GM23338 (cell line): ENCODE measurements at regions not wholly inside any gene's neighbourhood (a gene's known extent, or its start where the extent isn't known, plus 50 kb on each side); places are given as distances from the start of the nearest gene placed in this dataset.

Source experiments
- ATAC-seq: fragments of 200-7000 bp; cut with Tn5 transposase; 3 replicates; pipeline ENCODE4 v1.9.1; 2020
- DNase-seq: peaks from one replicate; pipeline ENCODE4 v3.0.0-alpha.2; 2015; ENCODE audit warnings: low spot score
- H2AFZ ChIP-seq: fragments of 200-600 bp; sonication (generic); 2 replicates; pipeline ENCODE4 v1.8.0; 2016; ENCODE audit warnings: antibody characterized with exemption, mild to moderate bottlenecking, moderate library complexity
- H3F3A ChIP-seq: fragments of 200-600 bp; sonication (generic); replicated peaks from 2 replicates; pipeline ENCODE4 v1.8.0; 2017; ENCODE audit warnings: antibody characterized with exemption, mixed run types, low read depth
- H3K27ac ChIP-seq: fragments of 200-600 bp; sonication (generic); 2 replicates; pipeline ENCODE4 v1.6.1; 2016; ENCODE audit warnings: low read depth
- H3K27me3 ChIP-seq: fragments of 200-600 bp; sonication (generic); 2 replicates; pipeline ENCODE4 v1.8.0; 2016; ENCODE audit warnings: mild to moderate bottlenecking, mixed run types, moderate library complexity; ENCODE audit not compliant: insufficient read depth
- H3K36me3 ChIP-seq: fragments of 200-600 bp; sonication (generic); 2 replicates; pipeline ENCODE4 v1.8.0; 2016; ENCODE audit warnings: mild to moderate bottlenecking; ENCODE audit not compliant: insufficient read depth
- H3K4me1 ChIP-seq: fragments of 200-600 bp; sonication (generic); 2 replicates; pipeline ENCODE4 v1.8.0; 2016; ENCODE audit warnings: mild to moderate bottlenecking, moderate library complexity; ENCODE audit not compliant: insufficient read depth
- H3K4me2 ChIP-seq: fragments of 200-600 bp; sonication (generic); 2 replicates; pipeline ENCODE4 v1.7.1; 2017; ENCODE audit warnings: mixed run types
- H3K4me3 ChIP-seq: fragments of 200-600 bp; sonication (generic); 2 replicates; pipeline ENCODE4 v1.6.1; 2016; ENCODE audit warnings: mixed run types
- H3K79me2 ChIP-seq: fragments of 200-600 bp; sonication (generic); replicated peaks from 2 replicates; pipeline ENCODE4 v1.8.0; 2017; ENCODE audit warnings: mild to moderate bottlenecking; ENCODE audit not compliant: insufficient read depth
- H3K9me2 ChIP-seq: fragments of 200-600 bp; sonication (generic); 2 replicates; pipeline ENCODE4 v1.8.0; 2017; ENCODE audit not compliant: insufficient read depth
- H4K20me1 ChIP-seq: fragments of 200-600 bp; sonication (generic); replicated peaks from 2 replicates; pipeline ENCODE4 v1.8.0; 2017; ENCODE audit warnings: mild to moderate bottlenecking; ENCODE audit not compliant: insufficient read depth
- H3K27ac Mint-ChIP-seq: 2 replicates; pipeline ENCODE4 v1.8.0; 2020; ENCODE audit warnings: inconsistent platforms, mild to moderate bottlenecking, moderate library complexity, mixed read lengths
- H3K27me3 Mint-ChIP-seq: 3 replicates; pipeline ENCODE4 v1.8.0; 2022; ENCODE audit warnings: low read depth, mild to moderate bottlenecking, moderate library complexity, mixed read lengths, inconsistent platforms; ENCODE audit not compliant: insufficient read depth, poor library complexity
- H3K36me3 Mint-ChIP-seq: 3 replicates; pipeline ENCODE4 v1.8.0; 2021; ENCODE audit warnings: low read depth, mild to moderate bottlenecking, inconsistent platforms, moderate library complexity, mixed read lengths
- H3K4me1 Mint-ChIP-seq: 3 replicates; pipeline ENCODE4 v1.8.0; 2020; ENCODE audit warnings: mild to moderate bottlenecking, inconsistent platforms, mixed read lengths
- H3K4me3 Mint-ChIP-seq: 3 replicates; pipeline ENCODE4 v1.8.0; 2021; ENCODE audit warnings: moderate library complexity, mild to moderate bottlenecking, inconsistent platforms, mixed read lengths
- H3K9me3 Mint-ChIP-seq: 3 replicates; pipeline ENCODE4 v1.8.0; 2020; ENCODE audit warnings: moderate library complexity, mild to moderate bottlenecking, inconsistent platforms, mixed read lengths
- CREB1 ChIP-seq: fragments of 250-450 bp; sonication (Bioruptor Pico); IDR thresholded peaks from 2 replicates; pipeline ENCODE4 v1.5.0; 2020; ENCODE audit warnings: low read depth, mild to moderate bottlenecking, moderate library complexity
- CTCF ChIP-seq, 2 experiments: fragments of 200-600 bp in 1 of 2; sonication (generic) in 1 of 2; conservative IDR thresholded peaks; 2 replicates each; pipeline versions ENCODE4 v1.5.1 to v1.6.1; 2016 to 2017; ENCODE audit warnings: antibody characterized with exemption in 2 of 2, low read depth in 2 of 2, mild to moderate bottlenecking in 2 of 2, moderate library complexity in 1 of 2
- EZH2 ChIP-seq: fragments of 200-600 bp; sonication (generic); IDR thresholded peaks from one replicate; pipeline ENCODE4 v1.8.0; 2017; ENCODE audit warnings: antibody characterized with exemption, mild to moderate bottlenecking, low read depth; ENCODE audit not compliant: unreplicated experiment
- EZH2phosphoT487 ChIP-seq: fragments of 200-600 bp; sonication (generic); IDR thresholded peaks from one replicate; pipeline ENCODE4 v1.8.1; 2018; ENCODE audit warnings: antibody characterized with exemption; ENCODE audit not compliant: unreplicated experiment
- JUNB ChIP-seq: IDR thresholded peaks from one replicate; pipeline ENCODE4 v1.6.1; 2016; ENCODE audit warnings: antibody characterized with exemption; ENCODE audit not compliant: unreplicated experiment
- NANOG ChIP-seq: IDR thresholded peaks from 2 replicates; pipeline ENCODE4 v1.6.1; 2016; ENCODE audit warnings: antibody characterized with exemption, borderline replicate concordance
- POLR2AphosphoS5 ChIP-seq: IDR thresholded peaks from 2 replicates; pipeline ENCODE4 v1.6.1; 2016; ENCODE audit warnings: antibody characterized with exemption, low read depth
- REST ChIP-seq: IDR thresholded peaks from one replicate; pipeline ENCODE4 v1.6.1; 2018; ENCODE audit warnings: antibody characterized with exemption; ENCODE audit not compliant: unreplicated experiment
- STAT1 ChIP-seq: IDR thresholded peaks from one replicate; pipeline ENCODE4 v1.6.1; 2016; ENCODE audit warnings: antibody characterized with exemption; ENCODE audit not compliant: unreplicated experiment
- ZNF331 ChIP-seq: fragments of 250-450 bp; sonication (Bioruptor Pico); IDR thresholded peaks from 2 replicates; pipeline ENCODE4 v1.5.0; 2020; ENCODE audit warnings: low read depth, mild to moderate bottlenecking, moderate library complexity
- TF ChIP-seq, protein P1 (sequence below): IDR thresholded peaks from 2 replicates; pipeline ENCODE4 v1.6.1; 2016; ENCODE audit warnings: antibody characterized with exemption

- Mint-ChIP-seq H3K27me3 (no peaks in the 10 kb centered on the region), H3K4me1 (no peaks in the 10 kb centered on the region), H3K27ac (no peak overlapping the region), H3K36me3 (peaks cover 6% of the 10 kb centered on the region; the same call in 1 of the 3 replicates), H3K9me3 (peaks cover 63% of the 10 kb centered on the region), H3K4me3 (no peak overlapping the region)
- no peaks in the 10 kb centered on the region for H3K27me3 ChIP-seq
- ATAC-seq (no peak), DNase-seq (no peak)
- no peak overlapping the region for H3K4me2 ChIP-seq
- H4K20me1 ChIP-seq: no peaks in the 10 kb centered on the region
- no peak overlapping the region for H3K4me3 ChIP-seq
- H3K4me1 ChIP-seq: no peaks in the 10 kb centered on the region
- H3K9me2 ChIP-seq: peaks cover 4% of the 10 kb centered on the region; the same call in 1 of the 2 replicates
- H3K36me3 ChIP-seq: no peaks in the 10 kb centered on the region
- H3K79me2 ChIP-seq: no peaks in the 10 kb centered on the region
- no peak overlapping the region for H2AFZ ChIP-seq
- no peak overlapping the region for H3K27ac ChIP-seq
- TF ChIP-seq CTCF (conservative IDR thresholded peaks at IDR 0.05; ENCODE audit: low read depth in 2 of 2) (peak in 1 of 2 experiments; percentile 31; a peak in 1 of 4 replicates), EZH2phosphoT487 (no peak)
- no peaks in the 10 kb centered on the region for H3F3A ChIP-seq
Measured at GRCh38 chr6:85824329-85824728, 181.6 kb upstream of the SYNCRIP start.

DNA sequence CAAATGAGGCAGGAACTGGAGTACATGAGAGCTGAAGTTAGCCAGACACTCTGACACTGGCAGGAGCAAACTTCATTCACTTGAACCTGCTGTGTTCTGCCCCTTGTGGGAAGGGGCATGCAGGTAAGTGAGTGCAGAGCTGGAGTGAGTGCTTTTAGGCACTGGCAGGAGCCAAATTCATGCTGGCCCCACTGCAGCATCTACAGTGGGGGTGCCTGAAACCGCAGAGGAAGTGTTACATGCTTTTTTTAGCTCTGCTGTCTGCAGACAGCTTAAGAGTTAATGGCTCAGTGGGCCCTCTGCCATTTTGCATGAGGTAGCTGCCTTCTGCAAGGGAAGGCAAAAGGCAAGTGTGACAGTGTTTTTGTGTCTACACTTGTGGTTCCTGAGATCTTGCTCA, 167.9 kb upstream of the SYNCRIP start:
- no peaks in the 10 kb centered on the region for H3K4me1 Mint-ChIP-seq
- H3F3A ChIP-seq: no peaks in the 10 kb centered on the region
- no peaks in the 10 kb centered on the region for H3K27me3 ChIP-seq
- no peaks in the 10 kb centered on the region for H3K4me1 ChIP-seq
- H3K9me2 ChIP-seq: no peaks in the 10 kb centered on the region
- TF ChIP-seq POLR2AphosphoS5: no peak
- TF ChIP-seq, protein P1, sequence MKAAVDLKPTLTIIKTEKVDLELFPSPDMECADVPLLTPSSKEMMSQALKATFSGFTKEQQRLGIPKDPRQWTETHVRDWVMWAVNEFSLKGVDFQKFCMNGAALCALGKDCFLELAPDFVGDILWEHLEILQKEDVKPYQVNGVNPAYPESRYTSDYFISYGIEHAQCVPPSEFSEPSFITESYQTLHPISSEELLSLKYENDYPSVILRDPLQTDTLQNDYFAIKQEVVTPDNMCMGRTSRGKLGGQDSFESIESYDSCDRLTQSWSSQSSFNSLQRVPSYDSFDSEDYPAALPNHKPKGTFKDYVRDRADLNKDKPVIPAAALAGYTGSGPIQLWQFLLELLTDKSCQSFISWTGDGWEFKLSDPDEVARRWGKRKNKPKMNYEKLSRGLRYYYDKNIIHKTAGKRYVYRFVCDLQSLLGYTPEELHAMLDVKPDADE: no peak
- no peak for TF ChIP-seq EZH2
- TF ChIP-seq ZNF331: no peak
- no peak for TF ChIP-seq NANOG
- TF ChIP-seq JUNB: no peak
- H2AFZ ChIP-seq: no peak overlapping the region
- H3K36me3 ChIP-seq: 0 out of 2 replicates have a peak, but pooled peaks cover 2% of the 10 kb centered on the region
- no peak overlapping the region for H3K27ac ChIP-seq
- no peaks in the 10 kb centered on the region for H3K79me2 ChIP-seq
- no peak overlapping the region for H3K4me2 ChIP-seq
- no peak overlapping the region for H3K27ac Mint-ChIP-seq
- peaks cover 80% of the 10 kb centered on the region for H3K9me3 Mint-ChIP-seq
- H3K4me3 Mint-ChIP-seq: no peak overlapping the region
- ATAC-seq (no peak), DNase-seq (no peak)
- peaks cover 8% of the 10 kb centered on the region for H3K27me3 Mint-ChIP-seq
- H3K36me3 Mint-ChIP-seq: peaks cover 34% of the 10 kb centered on the region
- H4K20me1 ChIP-seq: no peaks in the 10 kb centered on the region
- no peak overlapping the region for H3K4me3 ChIP-seq

DNA sequence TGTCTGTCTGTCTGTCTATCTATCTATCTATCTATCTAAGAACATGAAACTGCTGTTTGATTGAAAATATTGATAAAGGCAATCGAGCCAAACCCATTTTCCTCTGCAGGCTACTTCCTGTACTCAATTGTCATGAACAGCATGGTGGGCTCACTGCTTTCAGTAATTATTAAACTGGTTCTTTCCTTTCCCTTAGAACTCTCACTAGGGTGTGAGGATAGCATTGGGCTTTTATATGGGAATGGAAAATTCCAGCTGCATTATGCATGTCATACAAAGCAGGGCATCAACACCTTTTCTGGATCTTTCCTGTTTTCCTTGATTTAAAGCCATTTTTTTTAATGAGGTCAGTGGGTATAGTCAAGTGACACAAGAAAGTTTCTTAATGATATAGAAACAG, 161.0 kb upstream of the SYNCRIP start:
- no peaks in the 10 kb centered on the region for H4K20me1 ChIP-seq
- Mint-ChIP-seq H3K36me3 (peaks cover 15% of the 10 kb centered on the region), H3K27me3 (peaks cover 8% of the 10 kb centered on the region), H3K4me1 (no peaks in the 10 kb centered on the region; the same call in 2 of the 3 replicates), H3K27ac (no peak overlapping the region), H3K4me3 (no peak overlapping the region), H3K9me3 (peaks cover 34% of the 10 kb centered on the region)
- no peak overlapping the region for H2AFZ ChIP-seq
- no peaks in the 10 kb centered on the region for H3K79me2 ChIP-seq
- no peak for DNase-seq
- no peaks in the 10 kb centered on the region for H3K9me2 ChIP-seq
- no peaks in the 10 kb centered on the region for H3K36me3 ChIP-seq
- H3K4me3 ChIP-seq: no peak overlapping the region
- no peaks in the 10 kb centered on the region for H3K27me3 ChIP-seq
- ATAC-seq: no peak
- H3K4me2 ChIP-seq: no peak overlapping the region
- H3F3A ChIP-seq: no peaks in the 10 kb centered on the region
- no peaks in the 10 kb centered on the region for H3K4me1 ChIP-seq
- no peak overlapping the region for H3K27ac ChIP-seq
- TF ChIP-seq ZNF331 (no peak), POLR2AphosphoS5 (no peak), EZH2 (no peak), NANOG (no peak), REST (no peak), STAT1 (no peak), CREB1 (CRISPR knock-in tag) (no peak)
- TF ChIP-seq, protein P1: no peak
